Keratinocyte (primary cell): ENCODE measurements at regions not wholly inside any gene's neighbourhood (a gene's known extent, or its start where the extent isn't known, plus 50 kb on each side); places are given as distances from the start of the nearest gene placed in this dataset.

Experiments
- EZH2 ChIP-seq: IDR thresholded peaks from one replicate; pipeline ENCODE4 v1.6.1; 2012; ENCODE audit warnings: inconsistent platforms, mild to moderate bottlenecking, low read length, moderate library complexity
- TF ChIP-seq, protein P1 (sequence below), 3 experiments: IDR thresholded peaks in 1 of 3; conservative IDR thresholded peaks in 1 of 3; optimal IDR thresholded peaks in 1 of 3; 2 replicates in 2 of 3; 3 replicates in 1 of 3; pipeline versions ENCODE3 to v1.5.1; 2011; ENCODE audit warnings: low read length in 3 of 3, mild to moderate bottlenecking in 3 of 3, moderate library complexity in 2 of 3, control low read depth in 1 of 3, inconsistent platforms in 1 of 3; ENCODE audit not compliant: insufficient read depth in 2 of 3; ENCODE audit errors: extremely low read depth in 1 of 3

DNA sequence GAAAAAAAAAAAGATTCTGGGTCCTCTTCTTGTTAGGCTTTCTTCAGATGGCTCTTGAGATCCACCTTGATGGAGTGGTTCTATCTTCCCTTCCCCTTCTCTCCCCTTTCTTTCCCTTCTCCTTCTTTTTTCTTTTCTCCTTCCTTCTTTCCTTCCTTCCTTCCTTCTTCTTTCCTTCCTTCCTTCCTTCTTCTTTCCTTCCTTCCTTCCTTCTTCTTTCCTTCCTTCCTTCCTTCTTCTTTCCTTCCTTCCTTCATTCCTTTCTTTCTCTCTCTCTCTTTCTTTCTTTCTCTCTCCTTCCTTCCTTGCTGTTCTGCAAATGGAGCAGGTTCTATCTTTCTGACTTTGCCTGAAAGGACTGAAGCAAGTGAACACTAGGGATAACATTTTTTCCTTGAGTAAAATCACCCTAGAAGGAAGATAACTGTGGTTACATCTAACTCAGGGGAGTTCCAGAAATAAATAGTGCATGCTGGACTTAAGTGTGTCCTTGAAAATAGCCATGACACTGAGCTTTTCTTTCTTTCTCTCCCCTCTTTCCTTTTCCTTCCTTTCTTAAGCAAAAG lies 68.8 kb upstream of the SEC14L1 start:
- TF ChIP-seq, protein P1, sequence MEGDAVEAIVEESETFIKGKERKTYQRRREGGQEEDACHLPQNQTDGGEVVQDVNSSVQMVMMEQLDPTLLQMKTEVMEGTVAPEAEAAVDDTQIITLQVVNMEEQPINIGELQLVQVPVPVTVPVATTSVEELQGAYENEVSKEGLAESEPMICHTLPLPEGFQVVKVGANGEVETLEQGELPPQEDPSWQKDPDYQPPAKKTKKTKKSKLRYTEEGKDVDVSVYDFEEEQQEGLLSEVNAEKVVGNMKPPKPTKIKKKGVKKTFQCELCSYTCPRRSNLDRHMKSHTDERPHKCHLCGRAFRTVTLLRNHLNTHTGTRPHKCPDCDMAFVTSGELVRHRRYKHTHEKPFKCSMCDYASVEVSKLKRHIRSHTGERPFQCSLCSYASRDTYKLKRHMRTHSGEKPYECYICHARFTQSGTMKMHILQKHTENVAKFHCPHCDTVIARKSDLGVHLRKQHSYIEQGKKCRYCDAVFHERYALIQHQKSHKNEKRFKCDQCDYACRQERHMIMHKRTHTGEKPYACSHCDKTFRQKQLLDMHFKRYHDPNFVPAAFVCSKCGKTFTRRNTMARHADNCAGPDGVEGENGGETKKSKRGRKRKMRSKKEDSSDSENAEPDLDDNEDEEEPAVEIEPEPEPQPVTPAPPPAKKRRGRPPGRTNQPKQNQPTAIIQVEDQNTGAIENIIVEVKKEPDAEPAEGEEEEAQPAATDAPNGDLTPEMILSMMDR (optimal IDR thresholded peaks at IDR 0.05 in 1 of 3, IDR thresholded peaks at IDR 0.05 in 1 of 3, conservative IDR thresholded peaks at IDR 0.05 in 1 of 3; ENCODE audit: extremely low read depth in 1 of 3, insufficient read depth in 2 of 3, low read length in 3 of 3) = no peak
- TF ChIP-seq EZH2 = no peak
